Effector memory CD4-positive, alpha-beta T cell (primary cell): ENCODE measurements at regions not wholly inside any gene's neighbourhood (a gene's known extent, or its start where the extent isn't known, plus 50 kb on each side); places are given as distances from the start of the nearest gene placed in this dataset.

Source experiments
- DNase-seq, 3 donors: peaks; one replicate each; pipeline ENCODE4 v3.0.0-alpha.2; 2020
- H3K27ac ChIP-seq: 2 replicates; pipeline ENCODE4 v1.7.0; 2013; ENCODE audit warnings: mild to moderate bottlenecking, low read length, moderate library complexity; ENCODE audit not compliant: insufficient read depth, poor library complexity, severe bottlenecking
- H3K27me3 ChIP-seq: replicated peaks from 2 replicates; pipeline ENCODE4 v1.7.0; 2013; ENCODE audit warnings: mild to moderate bottlenecking, low read length; ENCODE audit not compliant: insufficient read depth, control insufficient read depth, poor library complexity, severe bottlenecking
- H3K36me3 ChIP-seq: 2 replicates; pipeline ENCODE4 v1.7.0; 2013; ENCODE audit warnings: mild to moderate bottlenecking, low read length, moderate library complexity; ENCODE audit not compliant: control insufficient read depth, insufficient read depth
- H3K4me1 ChIP-seq: 2 replicates; pipeline ENCODE4 v1.7.0; 2013; ENCODE audit warnings: low read length, mild to moderate bottlenecking; ENCODE audit not compliant: control insufficient read depth, insufficient read depth, poor library complexity, severe bottlenecking
- H3K4me3 ChIP-seq: 2 replicates; pipeline ENCODE4 v1.7.0; 2013; ENCODE audit warnings: low read length, low read depth, mild to moderate bottlenecking; ENCODE audit not compliant: insufficient read depth, poor library complexity, severe bottlenecking
- H3K9me3 ChIP-seq: 2 replicates; pipeline ENCODE4 v1.7.0; 2013; ENCODE audit warnings: mild to moderate bottlenecking, low read length, moderate library complexity; ENCODE audit not compliant: control insufficient read depth

GRCh38 chr5:34576891-34577666 is 79.0 kb upstream of the RAI14 start:
- no peak overlapping the region for H3K4me3 ChIP-seq
- H3K27ac ChIP-seq = no peak overlapping the region
- H3K36me3 ChIP-seq = no peaks in the 10 kb centered on the region
- no peaks in the 10 kb centered on the region for H3K27me3 ChIP-seq
- DNase-seq = no peak
- H3K4me1 ChIP-seq = no peaks in the 10 kb centered on the region
- H3K9me3 ChIP-seq = no peaks in the 10 kb centered on the region

DNA sequence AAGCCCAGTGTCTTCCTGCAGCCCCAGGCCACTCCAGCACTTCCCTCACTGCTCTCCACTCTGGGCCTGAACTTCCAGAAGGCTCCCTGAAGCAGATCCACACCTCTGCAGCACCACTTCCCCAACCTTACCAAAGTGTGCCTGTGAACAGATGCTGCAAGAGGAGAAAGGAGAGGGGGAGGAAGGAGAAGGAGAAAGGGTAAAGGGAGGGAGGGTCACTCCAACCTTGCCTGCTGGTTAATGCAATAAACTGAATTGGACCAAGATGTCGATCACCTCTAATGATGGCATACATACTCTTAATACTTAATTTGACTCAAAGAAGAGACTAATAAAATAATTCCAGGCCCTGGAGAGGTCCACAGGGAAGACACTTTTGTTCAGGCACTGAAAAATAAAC is 77.2 kb upstream of the RAI14 start:
- no peaks in the 10 kb centered on the region for H3K36me3 ChIP-seq
- no peak for DNase-seq
- no peaks in the 10 kb centered on the region for H3K9me3 ChIP-seq
- no peak overlapping the region for H3K27ac ChIP-seq
- no peak overlapping the region for H3K4me3 ChIP-seq
- no peaks in the 10 kb centered on the region for H3K4me1 ChIP-seq
- H3K27me3 ChIP-seq = no peaks in the 10 kb centered on the region

DNA sequence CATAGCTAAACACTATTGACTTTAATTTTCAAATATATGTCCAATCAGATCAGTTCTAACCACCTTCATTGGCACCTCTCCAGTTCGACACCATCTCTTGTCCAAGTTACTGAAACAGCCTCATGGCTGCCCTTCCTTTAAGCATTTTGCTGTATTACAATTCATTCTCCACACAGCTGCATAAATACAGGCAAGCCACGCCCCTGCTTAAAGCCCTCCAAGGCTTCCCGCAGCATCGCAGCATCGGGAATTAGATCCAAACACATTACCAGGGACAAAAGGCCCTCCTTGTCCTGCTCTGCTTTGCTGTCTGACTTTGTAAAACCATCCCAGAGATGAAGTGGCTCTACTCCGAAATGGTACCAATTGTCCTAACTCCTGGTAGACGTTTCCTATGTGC is 75.1 kb upstream of the RAI14 start:
- DNase-seq = no peak
- Histone ChIP-seq H3K36me3 (no peaks in the 10 kb centered on the region), H3K9me3 (no peaks in the 10 kb centered on the region)

DNA sequence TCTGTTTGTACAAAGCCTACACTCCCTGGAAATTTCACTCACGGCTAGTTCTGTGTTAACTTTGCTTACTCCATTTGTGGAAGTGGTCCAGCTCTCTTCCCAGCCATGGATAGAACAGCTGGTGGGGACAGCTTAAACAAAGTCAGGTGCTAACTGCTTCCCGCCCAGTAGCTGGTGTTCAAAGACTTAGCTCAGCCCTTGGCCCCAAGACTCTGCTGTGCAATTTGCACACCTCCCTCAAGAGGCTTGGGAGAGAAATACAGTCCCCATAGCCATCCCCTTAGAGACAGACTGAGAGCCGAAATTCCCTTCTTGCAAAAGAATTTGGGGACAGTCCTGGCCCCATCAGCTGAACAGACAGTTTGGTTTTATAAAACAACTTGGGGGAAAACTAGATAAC is 73.8 kb upstream of the RAI14 start:
- Histone ChIP-seq H3K4me3 (no peak overlapping the region), H3K9me3 (no peaks in the 10 kb centered on the region), H3K4me1 (no peaks in the 10 kb centered on the region), H3K36me3 (no peaks in the 10 kb centered on the region), H3K27ac (no peak overlapping the region), H3K27me3 (no peaks in the 10 kb centered on the region)
- DNase-seq = no peak

More for the DNA sequence above, 75.1 kb upstream of the RAI14 start:
- H3K4me3 ChIP-seq = no peak overlapping the region
- no peaks in the 10 kb centered on the region for H3K27me3 ChIP-seq
- no peak overlapping the region for H3K27ac ChIP-seq
- H3K4me1 ChIP-seq = no peaks in the 10 kb centered on the region

- H3K36me3 ChIP-seq = no peaks in the 10 kb centered on the region
- no peaks in the 10 kb centered on the region for H3K27me3 ChIP-seq
- H3K4me3 ChIP-seq = no peak overlapping the region
- H3K9me3 ChIP-seq = no peaks in the 10 kb centered on the region
- no peaks in the 10 kb centered on the region for H3K4me1 ChIP-seq
- H3K27ac ChIP-seq = no peak overlapping the region
- no peak for DNase-seq
Observed at GRCh38 chr5:34583167-34583566, 73.0 kb upstream of the RAI14 start.

- no peaks in the 10 kb centered on the region for H3K9me3 ChIP-seq
- DNase-seq = no peak
- no peaks in the 10 kb centered on the region for H3K4me1 ChIP-seq
- H3K27ac ChIP-seq = no peak overlapping the region
- no peak overlapping the region for H3K4me3 ChIP-seq
- H3K36me3 ChIP-seq = no peaks in the 10 kb centered on the region
- no peaks in the 10 kb centered on the region for H3K27me3 ChIP-seq
Observed at GRCh38 chr5:34584165-34584564, 72.0 kb upstream of the RAI14 start.

- H3K9me3 ChIP-seq = no peaks in the 10 kb centered on the region
- H3K27me3 ChIP-seq = no peaks in the 10 kb centered on the region
- H3K4me1 ChIP-seq = no peaks in the 10 kb centered on the region
- H3K27ac ChIP-seq = no peak overlapping the region
- no peaks in the 10 kb centered on the region for H3K36me3 ChIP-seq
- H3K4me3 ChIP-seq = no peak overlapping the region
- DNase-seq = no peak
Observed at GRCh38 chr5:34585601-34586104, 70.5 kb upstream of the RAI14 start.

- H3K9me3 ChIP-seq = no peaks in the 10 kb centered on the region
- H3K36me3 ChIP-seq = no peaks in the 10 kb centered on the region
- no peaks in the 10 kb centered on the region for H3K27me3 ChIP-seq
- no peak overlapping the region for H3K4me3 ChIP-seq
- no peaks in the 10 kb centered on the region for H3K4me1 ChIP-seq
- no peak for DNase-seq
- no peak overlapping the region for H3K27ac ChIP-seq
Observed at GRCh38 chr5:34586117-34586885, 69.8 kb upstream of the RAI14 start.

GRCh38 chr5:34587355-34588241 is 68.5 kb upstream of the RAI14 start:
- Histone ChIP-seq H3K4me3 (no peak overlapping the region), H3K36me3 (no peaks in the 10 kb centered on the region), H3K4me1 (no peaks in the 10 kb centered on the region), H3K27ac (no peak overlapping the region), H3K27me3 (no peaks in the 10 kb centered on the region), H3K9me3 (no peaks in the 10 kb centered on the region)
- no peak for DNase-seq
